H1 (cell line): ENCODE measurements at regions not wholly inside any gene's neighbourhood (a gene's known extent, or its start where the extent isn't known, plus 50 kb on each side); places are given as distances from the start of the nearest gene placed in this dataset.

Experiments
- CTCF ChIA-PET: fragments of 300-600 bp; sonication (Branson Sonifier 250); formaldehyde crosslinking; loops from one replicate; lab custom pipeline; 2021; ENCODE audit not compliant: partially characterized antibody; lab: Charles Lee
- POLR2A ChIA-PET: fragments of 300-600 bp; sonication (Branson Sonifier 250); formaldehyde crosslinking; loops from one replicate; lab custom pipeline; 2021; ENCODE audit warnings: inconsistent platforms; ENCODE audit not compliant: partially characterized antibody; lab: Charles Lee
- DNase-seq, 2 experiments: peaks; one replicate each; pipeline versions ENCODE4 v3.0.0 to v3.0.0-alpha.2; 2010 to 2022; ENCODE audit warnings: low spot score in 2 of 2, low read depth in 1 of 2, mixed read lengths in 1 of 2
- FAIRE-seq: peaks from 2 replicates; lab custom pipeline; 2011; peaks lifted over from hg19 to GRCh38; lab: Jason Lieb, UNC
- H2AFZ ChIP-seq: 2 replicates; pipeline ENCODE4 v1.8.1; 2012; ENCODE audit warnings: low read length, inconsistent platforms
- H2AK5ac ChIP-seq: 2 replicates; pipeline ENCODE4 v1.6.1; 2013; ENCODE audit warnings: low read depth, low read length
- H2BK120ac ChIP-seq: replicated peaks from 2 replicates; pipeline ENCODE3; 2013; ENCODE audit warnings: low read depth, low read length, inconsistent platforms
- H2BK12ac ChIP-seq: 2 replicates; pipeline ENCODE4 v1.6.1; 2013; ENCODE audit warnings: low read depth, low read length
- H2BK15ac ChIP-seq: 2 replicates; pipeline ENCODE4 v1.6.1; 2013; ENCODE audit warnings: low read length
- H2BK20ac ChIP-seq: 2 replicates; pipeline ENCODE4 v1.6.1; 2013; ENCODE audit warnings: low read length
- H2BK5ac ChIP-seq: 2 replicates; pipeline ENCODE4 v1.6.1; 2013; ENCODE audit warnings: low read depth, low read length
- H3K14ac ChIP-seq: 2 replicates; pipeline ENCODE4 v1.6.1; 2013; ENCODE audit warnings: inconsistent platforms; ENCODE audit not compliant: insufficient read length
- H3K18ac ChIP-seq: 2 replicates; pipeline ENCODE4 v1.6.1; 2013; ENCODE audit warnings: low read length; ENCODE audit errors: extremely low read depth
- H3K23ac ChIP-seq: 2 replicates; pipeline ENCODE4 v1.6.1; 2013; ENCODE audit warnings: inconsistent platforms; ENCODE audit not compliant: insufficient read length
- H3K23me2 ChIP-seq: 2 replicates; pipeline ENCODE4 v1.6.1; 2013; ENCODE audit warnings: low read depth, low read length
- H3K27ac ChIP-seq: 2 replicates; pipeline ENCODE4 v1.6.1; 2011; ENCODE audit warnings: low read depth, low read length, inconsistent platforms
- H3K27me3 ChIP-seq, 4 experiments: replicated peaks in 1 of 4; 1 replicate in 1 of 4; 2 replicates in 3 of 4; pipeline versions ENCODE4 v1.6.1 to v1.8.1; 2011 to 2013; ENCODE audit warnings: low read length in 3 of 4, mild to moderate bottlenecking in 3 of 4, inconsistent platforms in 2 of 4, mixed read lengths in 2 of 4, moderate library complexity in 1 of 4; ENCODE audit not compliant: control insufficient read depth in 3 of 4, insufficient read depth in 3 of 4; ENCODE audit errors: extremely low read depth in 1 of 4
- H3K36me3 ChIP-seq, 4 experiments: 2 replicates each; pipeline versions ENCODE4 v1.6.1 to v1.8.1; 2011 to 2013; ENCODE audit warnings: mild to moderate bottlenecking in 4 of 4, low read length in 3 of 4, moderate library complexity in 2 of 4, control low read depth in 1 of 4, inconsistent platforms in 1 of 4; ENCODE audit not compliant: insufficient read depth in 4 of 4, control insufficient read depth in 2 of 4
- H3K4ac ChIP-seq: replicated peaks from 2 replicates; pipeline ENCODE3; 2013; ENCODE audit warnings: low read length, low read depth, mixed read lengths, inconsistent platforms; ENCODE audit not compliant: insufficient read length
- H3K4me1 ChIP-seq, 4 experiments: replicated peaks in 1 of 4; 1 replicate in 1 of 4; 2 replicates in 3 of 4; pipeline versions ENCODE4 v1.6.1 to v1.8.1; 2011 to 2013; ENCODE audit warnings: low read length in 3 of 4, inconsistent platforms in 2 of 4, mixed read lengths in 1 of 4; ENCODE audit not compliant: insufficient read depth in 4 of 4, control insufficient read depth in 3 of 4
- H3K4me2 ChIP-seq, 2 experiments: 2 replicates each; pipeline versions ENCODE4 v1.6.1 to v1.8.1; 2011 to 2013; ENCODE audit warnings: low read depth in 2 of 2, low read length in 2 of 2, control low read depth in 1 of 2, inconsistent platforms in 1 of 2, mild to moderate bottlenecking in 1 of 2; ENCODE audit not compliant: insufficient read depth in 1 of 2
- H3K4me3 ChIP-seq, 4 experiments: fragments of 200-600, 300-600 bp in 1 of 4; sonication (generic), shearing (Covaris generic), sonication (Bioruptor Twin) in 1 of 4; 2 replicates each; pipeline versions ENCODE4 v1.5.1 to v1.8.1; 2011 to 2016; ENCODE audit warnings: low read length in 4 of 4, low read depth in 3 of 4, control low read depth in 2 of 4, inconsistent platforms in 2 of 4, mild to moderate bottlenecking in 2 of 4, mixed read lengths in 1 of 4, moderate library complexity in 1 of 4; ENCODE audit not compliant: insufficient read depth in 2 of 4; ENCODE audit errors: extremely low read depth in 1 of 4
- H3K56ac ChIP-seq: replicated peaks from 2 replicates; pipeline ENCODE3; 2013; ENCODE audit warnings: low read depth, mild to moderate bottlenecking, mixed read lengths, low read length, inconsistent platforms; ENCODE audit not compliant: insufficient read length
- H3K79me1 ChIP-seq: 2 replicates; pipeline ENCODE4 v1.6.1; 2013; ENCODE audit warnings: low read depth, low read length, control low read depth
- H3K79me2 ChIP-seq, 2 experiments: 2 replicates each; pipeline versions ENCODE4 v1.6.1 to v1.8.1; 2012 to 2013; ENCODE audit warnings: low read length in 2 of 2, mild to moderate bottlenecking in 2 of 2, inconsistent platforms in 1 of 2; ENCODE audit not compliant: insufficient read depth in 2 of 2, control insufficient read depth in 1 of 2
- H3K9ac ChIP-seq, 4 experiments: replicated peaks in 1 of 4; 1 replicate in 1 of 4; 2 replicates in 3 of 4; pipeline versions ENCODE4 v1.6.1 to v1.8.1; 2011 to 2013; ENCODE audit warnings: low read depth in 3 of 4, low read length in 3 of 4, control low read depth in 2 of 4, mild to moderate bottlenecking in 2 of 4, moderate library complexity in 2 of 4, inconsistent platforms in 1 of 4; ENCODE audit errors: extremely low read depth in 1 of 4
- H3K9me3 ChIP-seq, 2 experiments: 2 replicates each; pipeline versions ENCODE4 v1.6.1 to v1.8.1; 2012 to 2013; ENCODE audit warnings: mild to moderate bottlenecking in 2 of 2, moderate library complexity in 2 of 2, control low read depth in 1 of 2, inconsistent platforms in 1 of 2, low read depth in 1 of 2, low read length in 1 of 2, mixed read lengths in 1 of 2; ENCODE audit not compliant: insufficient read depth in 2 of 2
- H4K20me1 ChIP-seq, 2 experiments: replicated peaks in 1 of 2; 2 replicates each; pipeline versions ENCODE3 to v1.8.1; 2011 to 2013; ENCODE audit warnings: inconsistent platforms in 2 of 2, low read length in 2 of 2, mild to moderate bottlenecking in 1 of 2; ENCODE audit not compliant: insufficient read depth in 2 of 2, control insufficient read depth in 1 of 2
- H4K5ac ChIP-seq: 2 replicates; pipeline ENCODE4 v1.6.1; 2013; ENCODE audit warnings: low read length, low read depth, mixed read lengths, inconsistent platforms; ENCODE audit not compliant: insufficient read length
- H4K8ac ChIP-seq: 2 replicates; pipeline ENCODE4 v1.8.0; 2013; ENCODE audit warnings: mild to moderate bottlenecking, moderate library complexity, low read length, inconsistent platforms; ENCODE audit not compliant: insufficient read depth; ENCODE audit errors: extremely low read depth
- H4K91ac ChIP-seq: replicated peaks from 2 replicates; pipeline ENCODE3; 2013; ENCODE audit warnings: low read length, mixed read lengths, inconsistent platforms; ENCODE audit not compliant: insufficient read length
- ASH2L ChIP-seq: fragments of 200-600, 300-600 bp; sonication (generic); IDR thresholded peaks from one replicate; pipeline ENCODE4 v1.7.1; 2017; ENCODE audit warnings: low read length
- CHD1 ChIP-seq: IDR thresholded peaks from 2 replicates; pipeline ENCODE4 v1.6.1; 2012; ENCODE audit warnings: low read depth, low read length, improper control_type of control experiment
- CTBP2 ChIP-seq: IDR thresholded peaks from 2 replicates; pipeline ENCODE4 v1.7.0; 2011; ENCODE audit warnings: borderline replicate concordance, mild to moderate bottlenecking, moderate library complexity, mixed read lengths, low read length; ENCODE audit not compliant: insufficient read depth, insufficient read length
- WGBS, 2 experiments: shearing (Covaris generic) in 1 of 2; methylation state at CpG; one replicate each; pipeline versions ENCODE4 v1.1.6 to v1.1.7; 2013 to 2015; ENCODE audit warnings: low lambda C conversion rate in 2 of 2, mixed read lengths in 2 of 2, inconsistent platforms in 1 of 2, low coverage in 1 of 2, missing lambda C conversion rate in 1 of 2; ENCODE audit not compliant: insufficient replicate concordance in 2 of 2, insufficient coverage in 1 of 2, insufficient read length in 1 of 2; ENCODE audit errors: extremely low coverage in 1 of 2, missing lambda C conversion rate in 1 of 2; 5-methylcytosine and 5-hydroxymethylcytosine counted together

GRCh38 chr6:51049288-51049982 lies 230.8 kb downstream of the TFAP2B start:
- no peak overlapping the region for H3K4ac ChIP-seq
- no peak overlapping the region for H2AFZ ChIP-seq
- H3K36me3 ChIP-seq: no peaks in the 10 kb centered on the region
- no peak overlapping the region for H2BK15ac ChIP-seq
- no peak overlapping the region for H3K27ac ChIP-seq
- no peak overlapping the region for H3K9ac ChIP-seq
- H3K23me2 ChIP-seq: no peaks in the 10 kb centered on the region
- no peak overlapping the region for H2AK5ac ChIP-seq
- H3K18ac ChIP-seq: no peak overlapping the region
- no peak for DNase-seq
- H4K8ac ChIP-seq: no peak overlapping the region
- no peaks in the 10 kb centered on the region for H3K4me1 ChIP-seq
- H3K56ac ChIP-seq: no peak overlapping the region
- no peak overlapping the region for H3K4me2 ChIP-seq
- H2BK120ac ChIP-seq: no peak overlapping the region
- H2BK5ac ChIP-seq: no peak overlapping the region
- H2BK12ac ChIP-seq: no peak overlapping the region
- no peak overlapping the region for H3K4me3 ChIP-seq
- H4K20me1 ChIP-seq: no peaks in the 10 kb centered on the region
- 91% methylated on average over 3 of the region's 3 CpGs; no CpG with 5 or more reads in 1 of the 2 experiments for WGBS, 2 experiments
- FAIRE-seq: no peak
- CTCF ChIA-PET: interaction anchor here (1.2 to 1.4 kb wide), 3 partner anchors 16 to 257 kb away, joined by 3 read pairs; no protein-coding TSS in a partner anchor
- H4K91ac ChIP-seq: no peak overlapping the region
- H3K23ac ChIP-seq: no peak overlapping the region
- no peak overlapping the region for H2BK20ac ChIP-seq
- no peaks in the 10 kb centered on the region for H3K79me1 ChIP-seq
- no peaks in the 10 kb centered on the region for H3K79me2 ChIP-seq
- H3K9me3 ChIP-seq: no peaks in the 10 kb centered on the region
- no peaks in the 10 kb centered on the region for H3K27me3 ChIP-seq
- no peak overlapping the region for H4K5ac ChIP-seq
- POLR2A ChIA-PET: no interaction called here
- no peak overlapping the region for H3K14ac ChIP-seq
- TF ChIP-seq ASH2L: no peak
- no peak for TF ChIP-seq CTBP2
- TF ChIP-seq CHD1: no peak
